ENCODE measurements at regions not wholly inside any gene's neighbourhood (a gene's known extent, or its start where the extent isn't known, plus 50 kb on each side); places are given as distances from the start of the nearest gene placed in this dataset.

GRCh38 chr15:45921978-45922377 is 287.1 kb downstream of the SQOR start:
- TF ChIP-seq, protein P1, sequence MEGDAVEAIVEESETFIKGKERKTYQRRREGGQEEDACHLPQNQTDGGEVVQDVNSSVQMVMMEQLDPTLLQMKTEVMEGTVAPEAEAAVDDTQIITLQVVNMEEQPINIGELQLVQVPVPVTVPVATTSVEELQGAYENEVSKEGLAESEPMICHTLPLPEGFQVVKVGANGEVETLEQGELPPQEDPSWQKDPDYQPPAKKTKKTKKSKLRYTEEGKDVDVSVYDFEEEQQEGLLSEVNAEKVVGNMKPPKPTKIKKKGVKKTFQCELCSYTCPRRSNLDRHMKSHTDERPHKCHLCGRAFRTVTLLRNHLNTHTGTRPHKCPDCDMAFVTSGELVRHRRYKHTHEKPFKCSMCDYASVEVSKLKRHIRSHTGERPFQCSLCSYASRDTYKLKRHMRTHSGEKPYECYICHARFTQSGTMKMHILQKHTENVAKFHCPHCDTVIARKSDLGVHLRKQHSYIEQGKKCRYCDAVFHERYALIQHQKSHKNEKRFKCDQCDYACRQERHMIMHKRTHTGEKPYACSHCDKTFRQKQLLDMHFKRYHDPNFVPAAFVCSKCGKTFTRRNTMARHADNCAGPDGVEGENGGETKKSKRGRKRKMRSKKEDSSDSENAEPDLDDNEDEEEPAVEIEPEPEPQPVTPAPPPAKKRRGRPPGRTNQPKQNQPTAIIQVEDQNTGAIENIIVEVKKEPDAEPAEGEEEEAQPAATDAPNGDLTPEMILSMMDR (IDR thresholded peaks at IDR 0.05; ENCODE audit: low read length): no peak
- TF ChIP-seq EZH2 (IDR thresholded peaks at IDR 0.05; ENCODE audit: borderline replicate concordance, low read length): no peak
